ACC112 (cell line): ENCODE measurements at regions not wholly inside any gene's neighbourhood (a gene's known extent, or its start where the extent isn't known, plus 50 kb on each side); places are given as distances from the start of the nearest gene placed in this dataset.

ENCODE experiments used
- H2AFZ ChIP-seq: fragments of 200-600 bp; sonication (generic); one replicate; pipeline ENCODE4 v1.6.0; 2017; ENCODE audit warnings: antibody characterized with exemption, low read length; ENCODE audit not compliant: unreplicated experiment
- H3K27ac ChIP-seq: fragments of 200-600 bp; sonication (generic); 2 replicates; pipeline ENCODE4 v1.5.1; 2014; ENCODE audit warnings: low read depth, mild to moderate bottlenecking, antibody characterized with exemption, low read length, moderate library complexity
- H3K27me3 ChIP-seq: fragments of 200-600 bp; sonication (generic); 2 replicates; pipeline ENCODE4 v1.6.1; 2014; ENCODE audit warnings: mild to moderate bottlenecking, antibody characterized with exemption, low read length, moderate library complexity, mixed read lengths; ENCODE audit not compliant: insufficient read depth
- H3K36me3 ChIP-seq: fragments of 200-600 bp; sonication (generic); 2 replicates; pipeline ENCODE4 v1.6.1; 2016; ENCODE audit warnings: mild to moderate bottlenecking, antibody characterized with exemption, low read length, moderate library complexity, mixed read lengths; ENCODE audit not compliant: insufficient read depth
- H3K4me1 ChIP-seq: fragments of 200-600 bp; sonication (generic); one replicate; pipeline ENCODE4 v1.6.1; 2016; ENCODE audit warnings: low read length, mixed read lengths; ENCODE audit not compliant: insufficient read depth, unreplicated experiment, control insufficient read depth
- H3K4me3 ChIP-seq: fragments of 200-600 bp; sonication (generic); 2 replicates; pipeline ENCODE4 v1.5.1; 2014; ENCODE audit warnings: mild to moderate bottlenecking, low read depth, low read length
- H3K79me2 ChIP-seq: fragments of 200-600 bp; sonication (generic); one replicate; pipeline ENCODE4 v1.6.0; 2016; ENCODE audit warnings: low read length; ENCODE audit not compliant: control insufficient read depth, unreplicated experiment, insufficient read depth

DNA sequence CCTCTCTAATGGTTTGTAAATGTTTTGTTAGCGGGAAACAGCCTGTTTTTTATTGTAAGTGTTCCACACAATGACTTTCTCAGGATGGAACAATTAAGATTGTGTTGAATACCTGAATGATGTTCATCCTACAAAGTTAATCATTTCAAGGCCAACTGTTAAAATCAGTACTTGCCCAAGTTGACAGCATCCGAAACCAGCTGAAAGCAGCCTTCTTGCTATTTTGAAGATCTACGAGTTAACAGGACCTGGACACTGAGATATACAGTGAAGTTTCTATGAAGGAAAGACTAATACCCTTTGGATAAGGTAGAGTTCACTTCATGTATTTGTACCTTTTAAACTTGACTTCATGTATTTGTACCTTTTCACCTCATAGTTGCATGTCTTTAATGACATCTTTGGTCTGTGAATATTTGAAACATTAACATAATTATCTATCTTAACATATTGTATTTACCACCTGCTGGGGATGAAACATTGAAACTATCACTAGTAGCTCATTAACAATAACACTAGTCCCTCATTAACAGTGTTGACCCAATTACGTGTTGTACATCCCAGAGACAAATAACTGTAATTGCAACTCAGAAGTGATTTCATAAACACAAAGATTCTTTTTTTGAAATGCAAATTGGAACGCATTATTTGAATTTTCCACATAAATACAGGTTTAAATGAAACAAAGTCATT, 556.0 kb upstream of the MEX3C start:
- no peak overlapping the region for H3K4me3 ChIP-seq
- no peak overlapping the region for H2AFZ ChIP-seq
- no peaks in the 10 kb centered on the region for H3K27me3 ChIP-seq
- H3K4me1 ChIP-seq = no peaks in the 10 kb centered on the region
- no peak overlapping the region for H3K27ac ChIP-seq
- no peaks in the 10 kb centered on the region for H3K36me3 ChIP-seq
- H3K79me2 ChIP-seq = no peaks in the 10 kb centered on the region

DNA sequence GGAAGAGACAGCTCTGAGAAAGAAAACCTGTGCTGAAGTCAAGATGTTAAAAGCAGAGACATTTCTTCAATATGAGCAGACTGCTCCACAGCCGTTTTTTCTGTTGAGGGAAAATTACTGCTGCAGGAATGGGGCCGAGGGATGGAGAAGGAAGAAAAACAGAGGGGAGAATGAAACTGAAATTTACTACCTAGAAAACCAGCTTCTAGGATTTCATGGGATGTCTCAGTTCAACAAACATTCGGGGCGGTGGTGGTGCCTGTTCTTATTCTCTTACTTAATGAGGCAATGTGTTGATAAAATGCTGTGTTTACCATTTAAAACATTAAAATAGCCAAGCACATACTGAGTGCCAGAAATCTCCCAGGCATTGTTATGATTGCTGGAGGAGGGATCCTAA, 557.1 kb upstream of the MEX3C start:
- H3K27me3 ChIP-seq = no peaks in the 10 kb centered on the region
- no peaks in the 10 kb centered on the region for H3K4me1 ChIP-seq
- H3K4me3 ChIP-seq = no peak overlapping the region
- no peak overlapping the region for H3K27ac ChIP-seq
- no peaks in the 10 kb centered on the region for H3K36me3 ChIP-seq
- no peak overlapping the region for H2AFZ ChIP-seq
- no peaks in the 10 kb centered on the region for H3K79me2 ChIP-seq

DNA sequence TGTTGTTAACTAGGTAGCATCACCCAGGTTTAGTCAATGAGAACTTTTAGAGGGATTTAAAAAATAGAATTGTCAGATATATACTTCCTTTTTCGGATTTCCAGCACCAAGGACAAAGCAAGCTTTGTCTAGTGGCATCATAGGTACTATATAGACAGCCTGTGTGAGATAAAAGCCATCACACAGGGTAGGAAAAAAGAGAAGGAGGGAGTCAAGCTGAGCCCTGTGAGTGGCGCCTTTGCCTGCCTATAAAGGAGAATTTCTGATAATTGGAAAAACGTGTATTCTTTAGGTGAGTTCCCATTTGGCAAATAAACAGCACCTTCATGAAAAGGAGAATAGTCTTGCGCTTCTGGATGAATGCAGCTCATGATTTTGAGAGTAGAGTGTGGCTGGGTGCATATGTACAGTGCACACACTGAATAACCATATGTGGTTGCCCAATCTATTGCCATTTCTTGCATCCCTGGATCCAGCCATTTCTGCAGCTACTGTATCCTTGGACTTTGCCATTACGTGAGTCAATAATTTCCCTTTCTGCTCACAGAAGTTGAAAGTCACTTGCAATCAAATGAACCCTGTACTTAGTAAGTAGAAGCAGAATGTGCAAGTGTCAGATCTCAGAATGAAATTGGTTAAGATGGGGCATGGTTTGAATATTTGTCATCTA, 559.9 kb upstream of the MEX3C start:
- Histone ChIP-seq H3K27me3 (no peaks in the 10 kb centered on the region), H3K4me1 (no peaks in the 10 kb centered on the region), H2AFZ (no peak overlapping the region), H3K36me3 (no peaks in the 10 kb centered on the region), H3K79me2 (no peaks in the 10 kb centered on the region), H3K27ac (no peak overlapping the region), H3K4me3 (no peak overlapping the region)

DNA sequence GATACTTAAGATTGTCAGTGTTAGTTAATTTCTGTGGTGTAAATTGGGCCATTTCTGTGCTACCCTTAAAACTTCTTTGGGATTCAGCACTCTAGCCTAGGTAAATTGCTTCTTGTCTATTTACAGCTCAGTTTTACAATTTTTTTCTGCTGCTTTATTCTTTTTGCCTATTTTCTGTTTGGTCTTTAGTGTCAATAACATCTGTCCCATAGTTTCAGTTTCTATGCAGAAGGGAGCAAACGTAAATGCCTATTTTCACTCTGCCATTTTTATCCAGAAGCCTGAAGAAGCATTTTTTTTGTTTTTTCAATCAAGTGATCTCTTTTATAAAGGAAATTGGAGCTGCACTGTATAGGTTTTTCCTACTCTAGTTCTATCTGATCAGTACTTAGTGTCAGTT, 564.9 kb upstream of the MEX3C start:
- H3K36me3 ChIP-seq = no peaks in the 10 kb centered on the region
- no peaks in the 10 kb centered on the region for H3K4me1 ChIP-seq
- no peak overlapping the region for H2AFZ ChIP-seq
- H3K27me3 ChIP-seq = no peaks in the 10 kb centered on the region
- no peaks in the 10 kb centered on the region for H3K79me2 ChIP-seq
- no peak overlapping the region for H3K4me3 ChIP-seq
- H3K27ac ChIP-seq = no peak overlapping the region

DNA sequence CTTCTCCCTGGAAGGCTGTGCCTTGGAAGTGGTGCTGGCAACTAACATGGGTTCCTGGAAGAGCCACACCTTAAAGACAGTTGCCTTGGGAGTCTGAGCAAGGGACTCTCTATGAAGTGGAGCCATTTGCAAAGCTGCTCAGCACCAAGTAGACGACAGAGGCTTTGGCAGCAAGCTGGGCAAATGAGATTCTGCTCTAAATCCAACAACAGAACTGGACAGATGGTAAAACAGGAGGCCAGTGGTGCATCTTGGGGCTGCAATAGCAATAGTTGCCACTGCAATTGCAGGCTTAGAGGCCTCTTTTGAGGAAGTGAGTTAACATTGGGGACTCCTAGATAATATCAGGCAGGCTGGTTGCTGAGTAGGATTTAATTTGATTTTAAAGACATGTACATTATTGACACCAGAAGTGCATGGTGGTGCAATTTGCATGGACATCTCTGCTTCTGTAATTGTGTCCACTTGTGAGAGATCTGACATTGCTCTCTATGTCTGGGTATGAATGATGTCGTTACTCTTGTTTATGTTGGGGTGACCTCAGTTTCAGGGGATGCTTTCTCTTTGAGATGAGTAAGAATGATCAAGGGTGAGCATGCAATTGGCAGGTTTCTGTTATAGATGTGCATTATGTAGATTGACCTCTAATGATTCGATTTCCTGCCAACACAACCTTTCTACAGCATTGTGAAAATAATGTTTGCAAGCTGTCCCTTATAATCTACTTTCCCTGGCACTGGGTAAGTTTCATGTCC, 568.3 kb upstream of the MEX3C start:
- Histone ChIP-seq H3K36me3 (no peaks in the 10 kb centered on the region), H3K4me1 (no peaks in the 10 kb centered on the region), H3K27me3 (no peaks in the 10 kb centered on the region), H2AFZ (no peak overlapping the region), H3K4me3 (no peak overlapping the region), H3K27ac (no peak overlapping the region), H3K79me2 (no peaks in the 10 kb centered on the region)

DNA sequence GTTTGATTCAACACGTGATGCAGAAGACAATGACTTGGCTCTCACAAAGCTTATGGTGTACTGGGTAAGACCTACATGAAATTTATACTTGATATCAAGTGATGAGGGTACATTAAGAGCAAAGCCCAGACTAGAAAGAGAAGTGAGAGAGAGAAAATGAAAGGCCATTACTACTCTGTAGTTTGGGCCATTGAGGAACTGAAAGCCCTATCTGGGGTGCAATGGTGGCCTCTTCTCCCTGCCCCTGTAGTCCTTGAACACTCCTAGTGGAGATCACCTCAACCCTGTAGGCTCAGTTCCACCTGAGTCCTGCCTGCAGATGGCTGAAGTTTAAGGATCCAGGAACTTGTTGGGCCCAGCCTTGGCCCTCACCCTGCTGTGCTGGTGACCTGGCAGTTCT, 569.8 kb upstream of the MEX3C start:
- Histone ChIP-seq H3K4me3 (no peak overlapping the region), H3K4me1 (no peaks in the 10 kb centered on the region), H3K36me3 (no peaks in the 10 kb centered on the region), H3K27me3 (no peaks in the 10 kb centered on the region), H3K79me2 (no peaks in the 10 kb centered on the region), H2AFZ (no peak overlapping the region), H3K27ac (no peak overlapping the region)

DNA sequence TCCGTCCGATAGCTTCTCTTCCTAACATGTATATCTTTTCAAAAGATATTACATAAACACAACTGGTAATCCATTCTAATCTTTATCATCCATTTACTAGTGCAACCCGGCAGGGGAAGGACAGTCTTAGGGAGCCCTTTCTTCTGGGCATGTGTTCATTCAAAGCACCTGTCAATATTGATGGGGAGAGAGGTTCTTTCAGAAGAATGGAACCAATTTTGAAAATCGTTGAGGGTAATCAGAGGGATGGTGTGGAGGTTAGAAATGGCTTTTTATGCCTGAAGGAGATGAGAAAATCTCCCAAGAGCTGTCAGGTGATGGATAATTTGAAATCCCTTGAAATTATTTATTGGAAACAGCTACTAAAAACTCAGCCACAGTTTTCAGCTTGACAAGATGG, 561.9 kb upstream of the DCC start:
- Histone ChIP-seq H2AFZ (no peak overlapping the region), H3K79me2 (no peaks in the 10 kb centered on the region), H3K27me3 (no peaks in the 10 kb centered on the region), H3K36me3 (no peaks in the 10 kb centered on the region), H3K4me1 (no peaks in the 10 kb centered on the region), H3K27ac (no peak overlapping the region), H3K4me3 (no peak overlapping the region)

DNA sequence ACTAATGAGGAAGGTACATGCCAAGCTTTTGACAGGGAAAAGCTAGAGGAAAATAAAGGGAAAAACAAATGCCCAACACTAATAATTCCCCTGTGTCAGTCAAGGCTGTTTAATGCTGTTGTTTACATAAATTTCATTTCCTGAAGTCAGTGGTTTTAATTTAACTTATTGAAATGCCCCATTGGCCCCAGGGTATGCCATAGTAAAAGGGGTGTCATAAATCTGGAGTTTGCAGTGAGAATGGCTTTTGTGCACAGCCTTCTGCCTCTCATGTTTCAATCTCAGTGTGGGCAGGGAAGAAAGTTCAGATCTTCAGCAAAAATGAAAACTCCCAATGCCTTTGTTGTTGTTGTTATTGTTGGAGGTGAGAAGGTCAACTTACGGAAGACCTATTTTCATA, 550.1 kb upstream of the DCC start:
- H3K4me3 ChIP-seq = no peak overlapping the region
- H2AFZ ChIP-seq = no peak overlapping the region
- H3K27me3 ChIP-seq = no peaks in the 10 kb centered on the region
- H3K79me2 ChIP-seq = no peaks in the 10 kb centered on the region
- H3K27ac ChIP-seq = no peak overlapping the region
- no peaks in the 10 kb centered on the region for H3K4me1 ChIP-seq
- no peaks in the 10 kb centered on the region for H3K36me3 ChIP-seq

DNA sequence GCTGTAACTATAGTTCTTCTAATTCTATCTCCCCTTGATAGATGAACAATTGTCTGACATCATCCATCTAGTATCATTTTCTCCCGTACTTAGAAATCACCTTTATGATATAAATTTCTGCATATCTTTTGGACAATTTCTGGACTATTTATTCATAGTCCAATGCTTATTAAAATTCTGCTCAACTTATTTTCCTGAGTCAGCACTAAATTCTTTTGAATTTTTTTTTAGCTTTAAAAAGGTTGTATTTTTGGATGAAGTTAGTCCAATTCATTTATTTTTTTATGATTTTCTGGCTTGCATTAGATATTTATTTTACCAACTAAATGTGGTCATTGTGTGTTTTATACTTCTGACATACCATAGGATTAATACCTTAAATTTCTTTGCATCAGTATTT, 538.5 kb upstream of the DCC start:
- Histone ChIP-seq H3K4me3 (no peak overlapping the region), H3K27ac (no peak overlapping the region), H3K27me3 (no peaks in the 10 kb centered on the region), H3K79me2 (no peaks in the 10 kb centered on the region), H2AFZ (no peak overlapping the region), H3K36me3 (no peaks in the 10 kb centered on the region), H3K4me1 (no peaks in the 10 kb centered on the region)

DNA sequence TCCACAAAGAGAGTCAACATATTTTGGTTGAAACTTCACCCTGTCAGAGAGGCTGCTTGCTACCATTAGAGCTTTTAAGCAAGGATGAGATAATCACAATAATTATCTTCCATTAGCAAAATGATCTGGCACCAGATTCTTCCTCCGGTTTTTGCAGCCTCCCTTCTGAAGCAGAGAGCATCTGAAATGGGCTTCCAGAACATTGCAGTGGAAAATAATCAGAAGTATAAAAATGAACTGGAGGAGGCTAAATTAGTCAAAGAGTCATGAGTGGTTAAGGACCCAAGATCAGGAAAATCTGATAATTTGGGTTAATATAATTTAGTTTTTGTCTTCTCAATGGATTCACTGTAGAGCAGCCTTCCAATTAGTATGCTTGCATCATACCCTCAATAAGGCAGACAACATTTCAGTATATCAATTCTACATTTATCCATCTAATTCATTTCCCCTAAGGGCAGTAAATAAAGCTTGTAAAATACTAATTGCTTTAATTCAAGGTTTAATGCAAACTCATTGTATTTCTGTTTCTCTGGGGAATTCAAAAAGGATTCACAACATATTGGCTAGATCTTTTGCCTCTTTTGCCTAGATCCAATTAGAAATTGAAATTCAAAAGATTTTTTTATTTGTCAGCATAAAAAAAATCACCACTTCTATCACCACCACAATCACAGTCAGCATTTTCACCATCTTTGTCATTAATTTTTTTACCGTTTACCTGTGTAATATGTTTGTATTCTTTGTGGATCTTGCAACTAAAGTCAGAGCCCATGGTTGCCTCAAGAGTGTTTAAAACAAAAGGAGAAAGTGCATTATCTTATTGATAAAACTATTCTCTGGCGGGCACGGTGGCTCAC, 537.2 kb upstream of the DCC start:
- H2AFZ ChIP-seq = no peak overlapping the region
- no peaks in the 10 kb centered on the region for H3K4me1 ChIP-seq
- H3K36me3 ChIP-seq = no peaks in the 10 kb centered on the region

More for the DNA sequence above, 537.2 kb upstream of the DCC start:
- H3K79me2 ChIP-seq = no peaks in the 10 kb centered on the region
- H3K4me3 ChIP-seq = no peak overlapping the region
- H3K27ac ChIP-seq = no peak overlapping the region
- no peaks in the 10 kb centered on the region for H3K27me3 ChIP-seq
